Pancreas (tissue), 10 donors: ENCODE measurements at regions not wholly inside any gene's neighbourhood (a gene's known extent, or its start where the extent isn't known, plus 50 kb on each side); places are given as distances from the start of the nearest gene placed in this dataset.

ENCODE experiments used
- ATAC-seq, 4 donors: fragments of 200-7000 bp; cut with Tn5 transposase; one replicate each; pipeline versions ENCODE4 v1.8.0 to v1.9.1; 2020; ENCODE audit warnings: mild to moderate bottlenecking in 4 of 4, moderate library complexity in 4 of 4
- DNase-seq, 6 donors: peaks; one replicate each; pipeline ENCODE4 v3.0.0-alpha.2; 2020
- FAIRE-seq: peaks from 2 replicates; lab custom pipeline; 2012; peaks lifted over from hg19 to GRCh38; lab: Jason Lieb, UNC
- H3K27ac ChIP-seq, 4 donors: fragments of 200-600 bp; sonication (generic); 1 replicate in 3 of 4; 2 replicates in 1 of 4; pipeline versions ENCODE4 v1.5.0 to v1.8.0; 2020
- H3K27me3 ChIP-seq, 4 donors: fragments of 200-600 bp; one replicate each; pipeline ENCODE4 v1.8.0; 2021
- H3K36me3 ChIP-seq, 3 donors: fragments of 200-600 bp; sonication (generic) in 1 of 3; one replicate each; pipeline versions ENCODE4 v1.5.0 to v1.8.0; 2020 to 2021
- H3K4me1 ChIP-seq, 3 donors: fragments of 200-600 bp; one replicate each; pipeline ENCODE4 v1.8.0; 2021
- H3K4me3 ChIP-seq, 4 donors: fragments of 200-600 bp; sonication (generic) in 2 of 4; one replicate each; pipeline versions ENCODE4 v1.5.0 to v1.8.0; 2020 to 2021
- H3K9me3 ChIP-seq, 4 donors: fragments of 200-600 bp; one replicate each; pipeline ENCODE4 v1.8.0; 2021
- WGBS, 2 donors: extraction: QIAGEN DNeasy Blood & Tissue Kit; methylation state at CpG; one replicate each; pipeline ENCODE4 v1.1.7; 2013; 5-methylcytosine and 5-hydroxymethylcytosine counted together
- intact Hi-C, 3 donors: fragments of 100-400 bp; cut with DNase I; formaldehyde crosslinking; loops; one replicate each; pipeline versions ENCODE4 v1.11.1 to v1.14.2; 2022
- TF ChIP-seq, protein P1 (sequence below), 4 donors: fragments of 200-600 bp; sonication (generic) in 3 of 4; IDR thresholded peaks; one replicate each; pipeline versions ENCODE4 v1.5.0 to v1.8.0; 2021; ENCODE audit warnings: antibody characterized with exemption in 4 of 4
- donor health status: healthy with polysubstance abuse.
- donor health status: DM: no; HTN: no; CAD: no; lungs with moderate emphysema.
- donor health status: DM: no; HTN: no; CAD: no.
- donor health status: control.
- donor health status: control.
- donor health status: Bipolar disorder and iron deficiency.
- donor health status: DM: yes; HTN: yes; CAD: no.
- donor health status: DM: no; HTN: no; CAD: no.
- donor health status: DM: no; HTN: no; CAD: no.
- donor health status: DM: yes; HTN: yes; CAD: no.

DNA sequence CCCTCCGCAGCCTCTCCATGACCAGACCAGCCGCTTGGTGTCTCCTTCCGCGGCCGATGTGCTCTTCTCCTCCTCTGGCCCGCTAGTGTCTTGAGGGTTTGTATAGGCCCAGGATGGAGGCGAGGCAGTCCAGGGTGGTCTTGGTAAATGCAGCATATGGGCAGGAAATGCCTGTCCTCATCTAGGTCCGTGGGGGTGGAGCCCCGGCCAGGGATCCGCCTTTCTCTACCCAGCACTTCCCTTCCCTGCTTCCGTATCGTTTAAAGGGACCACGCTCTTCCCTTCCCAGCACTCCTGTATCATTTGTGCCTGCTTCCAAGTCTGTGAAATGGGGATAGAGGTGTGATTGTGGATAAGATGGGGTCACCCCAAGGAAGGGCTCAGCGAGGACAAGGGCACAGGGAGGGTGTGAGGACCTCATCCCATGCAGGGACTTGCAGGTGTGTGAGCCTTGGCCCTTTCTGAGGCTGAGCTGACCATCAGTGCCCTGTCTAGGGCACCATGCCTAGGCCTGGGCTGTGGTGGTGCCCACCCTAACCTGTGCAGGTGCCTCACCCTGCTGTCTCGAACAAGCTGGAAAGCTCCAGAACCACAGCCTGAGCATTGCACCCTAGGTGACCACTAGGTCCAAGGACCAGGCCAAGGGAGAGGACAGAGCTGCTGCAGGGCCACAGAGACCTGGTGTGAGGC, 326.8 kb upstream of the RTL1 start:
- ATAC-seq (no peak), FAIRE-seq (no peak), DNase-seq (no peak)
- H3K4me3 ChIP-seq, result no peak overlapping the region
- no peak overlapping the region for H3K27ac ChIP-seq
- H3K4me1 ChIP-seq, result no peaks in the 10 kb centered on the region
- no peaks in the 10 kb centered on the region for H3K36me3 ChIP-seq
- no peaks in the 10 kb centered on the region for H3K27me3 ChIP-seq
- intact Hi-C loops, result loop anchor here in 1 of 3 donors (5.0 kb wide), 1 partner anchor 378 kb away; no protein-coding TSS in a partner anchor
- 82 to 86% methylated on average over 13 to 15 of the region's 15 CpGs for WGBS, 2 donors
- no peaks in the 10 kb centered on the region for H3K9me3 ChIP-seq
- TF ChIP-seq, protein P1, sequence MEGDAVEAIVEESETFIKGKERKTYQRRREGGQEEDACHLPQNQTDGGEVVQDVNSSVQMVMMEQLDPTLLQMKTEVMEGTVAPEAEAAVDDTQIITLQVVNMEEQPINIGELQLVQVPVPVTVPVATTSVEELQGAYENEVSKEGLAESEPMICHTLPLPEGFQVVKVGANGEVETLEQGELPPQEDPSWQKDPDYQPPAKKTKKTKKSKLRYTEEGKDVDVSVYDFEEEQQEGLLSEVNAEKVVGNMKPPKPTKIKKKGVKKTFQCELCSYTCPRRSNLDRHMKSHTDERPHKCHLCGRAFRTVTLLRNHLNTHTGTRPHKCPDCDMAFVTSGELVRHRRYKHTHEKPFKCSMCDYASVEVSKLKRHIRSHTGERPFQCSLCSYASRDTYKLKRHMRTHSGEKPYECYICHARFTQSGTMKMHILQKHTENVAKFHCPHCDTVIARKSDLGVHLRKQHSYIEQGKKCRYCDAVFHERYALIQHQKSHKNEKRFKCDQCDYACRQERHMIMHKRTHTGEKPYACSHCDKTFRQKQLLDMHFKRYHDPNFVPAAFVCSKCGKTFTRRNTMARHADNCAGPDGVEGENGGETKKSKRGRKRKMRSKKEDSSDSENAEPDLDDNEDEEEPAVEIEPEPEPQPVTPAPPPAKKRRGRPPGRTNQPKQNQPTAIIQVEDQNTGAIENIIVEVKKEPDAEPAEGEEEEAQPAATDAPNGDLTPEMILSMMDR (IDR thresholded peaks at IDR 0.05), result no peak

DNA sequence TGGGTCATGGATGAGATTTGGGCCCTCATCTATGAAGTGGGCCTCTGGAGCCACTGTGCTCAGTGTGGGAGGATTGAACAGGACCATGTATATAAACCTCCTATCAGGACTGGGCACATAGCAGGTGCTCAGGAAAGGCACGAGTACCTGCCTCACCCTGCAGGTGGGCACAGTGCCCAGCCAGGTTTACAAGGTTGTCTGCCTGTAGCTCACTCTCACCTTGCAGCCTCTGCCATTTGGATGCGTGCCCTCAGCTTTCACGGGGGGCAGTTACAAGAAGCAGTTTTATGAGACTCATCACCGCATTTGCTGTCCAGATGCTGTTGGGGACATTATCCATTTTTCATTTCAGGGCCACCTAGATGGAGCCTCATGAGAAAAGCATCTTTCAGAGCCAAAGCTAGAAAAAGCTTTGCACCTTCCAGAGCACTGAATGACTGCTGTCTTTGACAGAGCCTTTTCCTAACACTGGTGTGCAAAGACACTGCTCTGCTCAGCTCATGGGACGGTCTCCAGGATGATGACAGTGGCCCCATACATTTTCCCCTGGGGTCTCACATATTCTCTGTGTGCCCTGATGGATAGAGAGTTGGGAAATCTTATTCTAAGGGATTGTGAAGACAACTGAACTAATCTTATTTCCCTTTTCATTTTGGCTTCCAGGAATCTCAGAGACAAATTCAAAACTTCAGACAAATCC, 327.5 kb upstream of the RTL1 start:
- 67 to 72% methylated on average over 5 of the region's 5 CpGs for WGBS, 2 donors
- intact Hi-C loops, result loop anchor here in 1 of 3 donors (5.0 kb wide), 1 partner anchor 379 kb away; no protein-coding TSS in a partner anchor
- no peaks in the 10 kb centered on the region for H3K27me3 ChIP-seq
- no peak for FAIRE-seq
- TF ChIP-seq, protein P1 (IDR thresholded peaks at IDR 0.05), result no peak
- H3K9me3 ChIP-seq, result no peaks in the 10 kb centered on the region
- H3K4me3 ChIP-seq, result no peak overlapping the region
- no peaks in the 10 kb centered on the region for H3K36me3 ChIP-seq
- no peak for DNase-seq
- H3K27ac ChIP-seq, result no peak overlapping the region
- ATAC-seq, result no peak
- no peaks in the 10 kb centered on the region for H3K4me1 ChIP-seq

GRCh38 chr14:101231828-101232227, 328.3 kb upstream of the RTL1 start:
- ATAC-seq, result no peak
- Histone ChIP-seq H3K27me3 (no peaks in the 10 kb centered on the region), H3K9me3 (no peaks in the 10 kb centered on the region), H3K27ac (no peak overlapping the region), H3K4me3 (no peak overlapping the region), H3K4me1 (no peaks in the 10 kb centered on the region), H3K36me3 (no peaks in the 10 kb centered on the region)
- DNase-seq, result no peak
- no peak for FAIRE-seq
- 78 to 82% methylated on average over 4 of the region's 4 CpGs for WGBS, 2 donors
- TF ChIP-seq, protein P1 (IDR thresholded peaks at IDR 0.05), result no peak
- intact Hi-C loops, result loop anchor here in 1 of 3 donors (5.0 kb wide), 1 partner anchor 380 kb away; no protein-coding TSS in a partner anchor

- no peaks in the 10 kb centered on the region for H3K27me3 ChIP-seq
- 82 to 85% methylated on average over 21 of the region's 21 CpGs for WGBS, 2 donors
- H3K9me3 ChIP-seq, result no peaks in the 10 kb centered on the region
- no peak for ATAC-seq
- TF ChIP-seq, protein P1 (IDR thresholded peaks at IDR 0.05), result no peak
- H3K4me1 ChIP-seq, result no peaks in the 10 kb centered on the region
- H3K4me3 ChIP-seq, result no peak overlapping the region
- no peak for DNase-seq
- intact Hi-C loops, result loop anchor here in 1 of 3 donors (5.0 kb wide), 1 partner anchor 380 kb away; no protein-coding TSS in a partner anchor
- H3K27ac ChIP-seq, result no peak overlapping the region
- no peak for FAIRE-seq
- no peaks in the 10 kb centered on the region for H3K36me3 ChIP-seq
Measured at GRCh38 chr14:101232340-101233020, 328.8 kb upstream of the DIO3 start.
